Memory B cell (primary cell): ENCODE measurements at regions not wholly inside any gene's neighbourhood (a gene's known extent, or its start where the extent isn't known, plus 50 kb on each side); places are given as distances from the start of the nearest gene placed in this dataset.
"Not testable (repeated sequence)": the region's sequence is repeated elsewhere in the genome, so short reads cannot be mapped to it uniquely, and the experiment has no call there.

ENCODE experiments used
- ATAC-seq: fragments of 150-1000 bp; cut with Tn5 transposase; 2 replicates; pipeline ENCODE4 v1.10.0; 2021; ENCODE audit warnings: low read depth, mild to moderate bottlenecking, moderate library complexity
- DNase-seq, 2 donors: peaks; one replicate each; pipeline ENCODE4 v3.0.0; 2022; ENCODE audit warnings: low spot score in 2 of 2
- H3K27ac Mint-ChIP-seq: one replicate; pipeline ENCODE4 v1.8.0; 2022; ENCODE audit warnings: mild to moderate bottlenecking, moderate library complexity, mixed read lengths
- H3K27me3 Mint-ChIP-seq: one replicate; pipeline ENCODE4 v1.8.0; 2022; ENCODE audit warnings: mixed read lengths
- H3K36me3 Mint-ChIP-seq: one replicate; pipeline ENCODE4 v1.8.0; 2022; ENCODE audit warnings: mild to moderate bottlenecking, mixed read lengths
- H3K4me1 Mint-ChIP-seq: one replicate; pipeline ENCODE4 v1.8.0; 2022; ENCODE audit warnings: mixed read lengths
- H3K4me3 Mint-ChIP-seq: one replicate; pipeline ENCODE4 v1.8.0; 2022; ENCODE audit warnings: mild to moderate bottlenecking, moderate library complexity, mixed read lengths
- H3K9me3 Mint-ChIP-seq: one replicate; pipeline ENCODE4 v1.8.0; 2022; ENCODE audit warnings: mixed read lengths

- Mint-ChIP-seq H3K4me1 (no peaks in the 10 kb centered on the region), H3K4me3 (no peak overlapping the region), H3K27ac (no peak overlapping the region), H3K27me3 (peaks cover 13% of the 10 kb centered on the region), H3K36me3 (no peaks in the 10 kb centered on the region), H3K9me3 (no peaks in the 10 kb centered on the region)
- no peak for DNase-seq
- no peak for ATAC-seq
Observed at GRCh38 chr1:14261395-14261794, 337.1 kb upstream of the KAZN start.

DNA sequence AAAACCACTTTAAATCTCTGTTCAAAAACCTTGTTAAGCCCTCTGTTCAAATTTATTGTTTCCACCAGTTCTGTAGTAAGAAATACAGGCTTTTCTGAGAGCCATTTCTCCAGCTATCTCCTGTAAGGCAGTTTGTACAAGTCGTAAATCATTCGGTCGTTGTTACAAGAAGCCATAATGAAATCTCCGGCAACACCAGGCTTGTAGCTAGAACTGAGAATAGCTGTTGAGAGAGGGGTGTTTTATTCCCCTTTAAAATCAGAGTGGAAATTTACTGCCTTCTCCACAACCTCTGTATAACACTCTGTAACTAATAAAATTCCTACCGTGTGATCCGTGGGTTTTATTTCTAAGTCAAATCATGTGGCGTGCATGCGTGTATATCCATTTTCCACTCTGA, 335.8 kb upstream of the KAZN start:
- ATAC-seq = no peak
- no peaks in the 10 kb centered on the region for H3K36me3 Mint-ChIP-seq
- H3K27ac Mint-ChIP-seq = no peak overlapping the region
- no peaks in the 10 kb centered on the region for H3K9me3 Mint-ChIP-seq
- H3K4me1 Mint-ChIP-seq = no peaks in the 10 kb centered on the region
- no peak for DNase-seq
- H3K27me3 Mint-ChIP-seq = peaks cover 14% of the 10 kb centered on the region
- no peak overlapping the region for H3K4me3 Mint-ChIP-seq

GRCh38 chr1:14263225-14263624, 335.3 kb upstream of the KAZN start:
- Mint-ChIP-seq H3K27ac (no peak overlapping the region), H3K9me3 (no peaks in the 10 kb centered on the region), H3K27me3 (peaks cover 14% of the 10 kb centered on the region), H3K4me3 (no peak overlapping the region), H3K4me1 (no peaks in the 10 kb centered on the region), H3K36me3 (no peaks in the 10 kb centered on the region)
- DNase-seq = no peak
- ATAC-seq = no peak

GRCh38 chr1:14263671-14264070, 334.8 kb upstream of the KAZN start:
- DNase-seq (no peak), ATAC-seq (no peak)
- Mint-ChIP-seq H3K9me3 (no peaks in the 10 kb centered on the region), H3K27ac (no peak overlapping the region), H3K36me3 (no peaks in the 10 kb centered on the region), H3K4me1 (no peaks in the 10 kb centered on the region), H3K27me3 (peaks cover 14% of the 10 kb centered on the region), H3K4me3 (no peak overlapping the region)

- DNase-seq = no peak
- Mint-ChIP-seq H3K9me3 (no peaks in the 10 kb centered on the region), H3K27ac (no peak overlapping the region), H3K4me1 (no peaks in the 10 kb centered on the region), H3K27me3 (peaks cover 9% of the 10 kb centered on the region), H3K36me3 (no peaks in the 10 kb centered on the region), H3K4me3 (no peak overlapping the region)
- no peak for ATAC-seq
Observed at GRCh38 chr1:14265495-14265894, 333.0 kb upstream of the KAZN start.

DNA sequence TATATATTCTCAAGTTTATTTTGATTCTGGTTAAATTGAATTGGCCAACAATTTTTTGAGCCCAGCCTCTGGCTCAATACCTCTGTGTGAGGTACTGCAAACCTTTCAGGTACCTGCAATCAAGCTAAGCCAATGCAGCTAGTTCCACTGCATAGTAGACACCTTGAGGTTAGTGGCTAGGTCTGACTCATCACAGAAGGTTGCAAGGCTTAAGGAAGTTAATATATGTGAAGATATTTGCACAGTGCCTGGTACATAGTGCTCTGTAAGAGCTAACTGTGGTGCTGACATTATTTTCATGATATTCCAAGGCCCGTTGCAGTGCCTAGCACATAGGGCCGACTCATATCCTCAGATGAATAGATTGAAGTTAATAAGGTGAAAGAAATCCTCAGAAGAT, 330.5 kb upstream of the KAZN start:
- Mint-ChIP-seq H3K4me1 (no peaks in the 10 kb centered on the region), H3K4me3 (no peak overlapping the region), H3K27me3 (peaks cover 3% of the 10 kb centered on the region), H3K36me3 (no peaks in the 10 kb centered on the region), H3K27ac (no peak overlapping the region), H3K9me3 (peaks cover 3% of the 10 kb centered on the region)
- no peak for ATAC-seq
- DNase-seq = no peak

- Mint-ChIP-seq H3K4me3 (no peak overlapping the region), H3K9me3 (peaks cover 3% of the 10 kb centered on the region), H3K27ac (no peak overlapping the region), H3K4me1 (no peaks in the 10 kb centered on the region), H3K27me3 (peaks cover 3% of the 10 kb centered on the region), H3K36me3 (no peaks in the 10 kb centered on the region)
- DNase-seq (no peak), ATAC-seq (no peak)
Observed at GRCh38 chr1:14270821-14271220, 327.7 kb upstream of the KAZN start.

GRCh38 chr1:14273811-14274210, 324.7 kb upstream of the KAZN start:
- no peak for ATAC-seq

DNA sequence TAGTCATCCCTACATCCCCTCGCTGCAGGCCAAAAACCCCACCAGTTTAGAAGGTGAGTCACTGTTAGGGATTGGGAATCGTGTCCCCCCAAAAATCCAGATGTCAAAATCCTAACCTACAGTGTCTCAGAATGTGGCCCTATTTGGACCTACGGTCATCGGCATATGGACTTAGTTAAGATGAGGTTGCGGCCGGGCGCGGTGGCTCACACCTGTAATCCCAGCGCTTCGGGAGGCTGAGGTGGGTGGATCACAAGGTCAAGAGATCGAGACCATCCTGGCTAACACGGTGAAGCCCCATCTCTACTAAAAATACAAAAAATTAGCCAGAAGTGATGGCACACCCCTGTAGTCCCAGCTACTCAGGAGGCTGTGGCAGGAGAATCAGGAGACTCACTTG, 318.6 kb upstream of the KAZN start:
- H3K4me3 Mint-ChIP-seq, H3K36me3 Mint-ChIP-seq, H3K27me3 Mint-ChIP-seq, H3K4me1 Mint-ChIP-seq, ATAC-seq, H3K27ac Mint-ChIP-seq, DNase-seq, H3K9me3 Mint-ChIP-seq: not testable (repeated sequence)

More at GRCh38 chr1:14273811-14274210, 324.7 kb upstream of the KAZN start:
- Mint-ChIP-seq H3K27me3 (peaks cover 2% of the 10 kb centered on the region), H3K9me3 (peaks cover 3% of the 10 kb centered on the region), H3K4me1 (no peaks in the 10 kb centered on the region), H3K4me3 (no peak overlapping the region), H3K36me3 (no peaks in the 10 kb centered on the region), H3K27ac (no peak overlapping the region)
- no peak for DNase-seq

DNA sequence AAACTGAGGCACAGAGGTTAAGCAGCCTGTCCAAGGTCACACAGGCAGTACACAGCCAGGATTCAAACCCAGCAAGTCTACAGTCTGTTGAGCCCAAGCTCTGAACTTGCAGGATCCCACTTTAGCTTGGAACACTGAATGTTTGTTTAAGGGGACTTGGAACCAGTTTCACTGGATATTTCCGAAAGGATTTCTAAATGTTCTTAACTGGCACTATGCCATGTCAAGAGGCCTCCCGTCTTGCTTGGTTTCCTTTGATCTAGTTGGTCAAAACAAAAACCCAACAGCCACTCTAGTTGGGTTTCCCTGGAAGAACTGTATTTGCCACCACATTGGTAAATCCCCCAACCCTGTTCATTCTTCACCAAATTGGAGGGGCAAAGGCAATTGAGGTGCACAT, 317.6 kb upstream of the KAZN start:
- no peak overlapping the region for H3K4me3 Mint-ChIP-seq
- no peak overlapping the region for H3K27ac Mint-ChIP-seq
- H3K4me1 Mint-ChIP-seq = no peaks in the 10 kb centered on the region
- DNase-seq = no peak
- no peaks in the 10 kb centered on the region for H3K36me3 Mint-ChIP-seq
- H3K27me3 Mint-ChIP-seq = peaks cover 1% of the 10 kb centered on the region
- ATAC-seq = no peak
- H3K9me3 Mint-ChIP-seq = no peaks in the 10 kb centered on the region

- H3K9me3 Mint-ChIP-seq = peaks cover 2% of the 10 kb centered on the region
- ATAC-seq (no peak), DNase-seq (no peak)
- no peaks in the 10 kb centered on the region for H3K4me1 Mint-ChIP-seq
- H3K4me3 Mint-ChIP-seq = no peak overlapping the region
- no peaks in the 10 kb centered on the region for H3K36me3 Mint-ChIP-seq
- H3K27ac Mint-ChIP-seq = no peak overlapping the region
- peaks cover 1% of the 10 kb centered on the region for H3K27me3 Mint-ChIP-seq
Observed at GRCh38 chr1:14281412-14281811, 317.1 kb upstream of the KAZN start.

- ATAC-seq (no peak), DNase-seq (no peak)
- no peak overlapping the region for H3K27ac Mint-ChIP-seq
Observed at GRCh38 chr1:14282707-14283106, 315.8 kb upstream of the KAZN start.

DNA sequence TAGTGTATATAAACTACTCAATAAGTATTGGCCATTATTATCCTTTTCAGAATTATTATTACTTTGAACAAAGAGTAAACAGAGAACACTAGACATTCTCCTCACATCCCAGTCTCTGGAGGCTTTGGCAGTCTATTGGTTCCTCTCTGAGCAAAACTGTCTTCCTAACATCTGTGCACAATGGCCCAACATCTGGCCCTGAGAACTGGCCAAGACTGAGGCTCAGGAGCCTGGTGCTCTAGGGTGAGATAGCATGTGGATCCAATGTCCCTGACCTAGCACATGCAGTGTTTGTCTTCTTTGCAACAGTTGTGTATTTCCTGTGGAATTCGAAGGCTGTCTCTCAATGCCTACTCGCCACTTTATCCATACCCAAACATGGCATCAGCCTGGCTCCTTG, 313.2 kb upstream of the KAZN start:
- no peak for DNase-seq
- Mint-ChIP-seq H3K4me3 (no peak overlapping the region), H3K27me3 (peaks cover 2% of the 10 kb centered on the region), H3K9me3 (peaks cover 2% of the 10 kb centered on the region), H3K4me1 (no peaks in the 10 kb centered on the region), H3K27ac (no peak overlapping the region), H3K36me3 (no peaks in the 10 kb centered on the region)
- no peak for ATAC-seq

More at GRCh38 chr1:14282707-14283106, 315.8 kb upstream of the KAZN start:
- Mint-ChIP-seq H3K27me3 (peaks cover 1% of the 10 kb centered on the region), H3K9me3 (peaks cover 2% of the 10 kb centered on the region), H3K36me3 (no peaks in the 10 kb centered on the region), H3K4me3 (no peak overlapping the region), H3K4me1 (no peaks in the 10 kb centered on the region)

DNA sequence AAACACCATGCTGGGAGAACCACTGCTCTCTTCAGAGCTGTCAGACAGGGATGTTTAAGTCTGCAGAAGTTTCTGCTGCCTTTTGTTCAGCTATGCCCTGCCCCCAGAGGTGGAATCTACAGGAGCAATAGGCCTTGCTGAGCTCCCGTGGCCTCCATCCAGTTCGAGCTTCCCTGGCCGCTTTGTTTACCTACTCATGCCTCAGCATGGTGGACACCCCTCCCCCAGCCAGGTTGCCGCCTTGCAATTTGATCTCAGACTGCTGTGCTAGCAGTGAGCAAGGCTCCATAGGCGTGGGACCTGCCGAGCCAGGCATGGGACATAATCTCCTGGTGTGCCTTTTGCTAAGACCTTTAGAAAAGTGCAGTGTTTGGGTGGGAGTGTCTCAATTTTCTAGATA, 307.3 kb upstream of the KAZN start:
- not testable (repeated sequence) for H3K4me1 Mint-ChIP-seq, H3K9me3 Mint-ChIP-seq, H3K27me3 Mint-ChIP-seq, H3K36me3 Mint-ChIP-seq, ATAC-seq, DNase-seq, H3K4me3 Mint-ChIP-seq, H3K27ac Mint-ChIP-seq

- no peak for ATAC-seq
- Mint-ChIP-seq H3K9me3 (no peaks in the 10 kb centered on the region), H3K36me3 (no peaks in the 10 kb centered on the region), H3K4me1 (no peaks in the 10 kb centered on the region), H3K4me3 (no peak overlapping the region), H3K27me3 (peaks cover 7% of the 10 kb centered on the region), H3K27ac (no peak overlapping the region)
- DNase-seq = no peak
Observed at GRCh38 chr1:14292520-14292919, 306.0 kb upstream of the KAZN start.

DNA sequence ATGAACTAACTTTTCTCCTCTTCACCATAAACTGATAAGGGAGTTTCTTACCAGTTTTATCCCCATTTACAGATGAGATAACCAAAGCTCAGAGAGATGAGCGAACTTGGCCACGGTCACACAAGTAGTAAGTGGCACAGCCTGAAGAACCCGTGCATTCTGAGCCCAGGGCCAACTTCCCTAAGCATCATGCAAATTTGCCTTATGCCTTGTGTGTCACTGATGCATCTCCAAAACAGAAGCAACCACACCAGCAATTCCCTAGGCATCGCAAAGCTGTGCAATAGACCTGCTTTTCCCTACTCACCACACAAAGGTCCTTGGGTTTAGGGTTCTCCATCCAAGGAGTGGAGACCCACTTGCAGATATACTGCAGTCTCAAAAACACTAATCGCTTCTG, 304.5 kb upstream of the KAZN start:
- no peaks in the 10 kb centered on the region for H3K9me3 Mint-ChIP-seq
- H3K27me3 Mint-ChIP-seq = peaks cover 10% of the 10 kb centered on the region
- H3K27ac Mint-ChIP-seq = no peak overlapping the region
- DNase-seq (no peak), ATAC-seq (no peak)
- no peaks in the 10 kb centered on the region for H3K4me1 Mint-ChIP-seq
- no peaks in the 10 kb centered on the region for H3K36me3 Mint-ChIP-seq
- no peak overlapping the region for H3K4me3 Mint-ChIP-seq
